GM12891 (cell line): ENCODE measurements at regions not wholly inside any gene's neighbourhood (a gene's known extent, or its start where the extent isn't known, plus 50 kb on each side); places are given as distances from the start of the nearest gene placed in this dataset.

ENCODE experiments used
- PAX5 ChIP-seq: IDR thresholded peaks from 2 replicates; pipeline ENCODE4 v1.6.1; 2011; ENCODE audit warnings: low read length, moderate library complexity, mild to moderate bottlenecking; ENCODE audit not compliant: insufficient read depth, severe bottlenecking
- POLR2A ChIP-seq: IDR thresholded peaks from 2 replicates; pipeline ENCODE4 v1.6.1; 2011; ENCODE audit warnings: low read depth, low read length, control low read depth
- POLR2AphosphoS5 ChIP-seq: IDR thresholded peaks from 2 replicates; pipeline ENCODE4 v1.6.1; 2011; ENCODE audit warnings: low read depth, low read length, control low read depth

- TF ChIP-seq POLR2A, result no peak
- TF ChIP-seq POLR2AphosphoS5, result no peak
- TF ChIP-seq PAX5, result no peak
Measured at GRCh38 chr5:173385832-173386360, 57.7 kb upstream of the STC2 start.
